GM12878 (cell line): ENCODE measurements at regions not wholly inside any gene's neighbourhood (a gene's known extent, or its start where the extent isn't known, plus 50 kb on each side); places are given as distances from the start of the nearest gene placed in this dataset.

Source experiments
- EP300 ChIP-seq, 2 experiments: fragments of 150-350 bp in 1 of 2; IDR thresholded peaks; 2 replicates each; pipeline ENCODE4 v1.6.1; 2011 to 2012; ENCODE audit warnings: low read depth in 2 of 2, low read length in 2 of 2, borderline replicate concordance in 1 of 2, improper control_type of control experiment in 1 of 2, inconsistent platforms in 1 of 2; ENCODE audit not compliant: control insufficient read depth in 1 of 2
- EZH2 ChIP-seq: IDR thresholded peaks from 2 replicates; pipeline ENCODE4 v1.6.1; 2012; ENCODE audit warnings: low read depth, mild to moderate bottlenecking, control low read depth, inconsistent platforms, low read length, borderline replicate concordance; ENCODE audit not compliant: control insufficient read depth
- MAX ChIP-seq: IDR thresholded peaks from 2 replicates; pipeline ENCODE4 v1.6.1; 2012; ENCODE audit warnings: low read depth, low read length, improper control_type of control experiment
- POLR2AphosphoS5 ChIP-seq: IDR thresholded peaks from 2 replicates; pipeline ENCODE4 v1.6.1; 2011; ENCODE audit warnings: mild to moderate bottlenecking, low read length, inconsistent platforms
- RFX5 ChIP-seq: IDR thresholded peaks from 2 replicates; pipeline ENCODE4 v1.6.1; 2011; ENCODE audit warnings: low read depth, low read length, improper control_type of control experiment
- SMC3 ChIP-seq: IDR thresholded peaks from 2 replicates; pipeline ENCODE4 v1.6.1; 2011; ENCODE audit warnings: low read length, improper control_type of control experiment, borderline replicate concordance
- STAT3 ChIP-seq: IDR thresholded peaks from 2 replicates; pipeline ENCODE4 v1.6.1; 2011; ENCODE audit warnings: low read depth, low read length, improper control_type of control experiment
- ZNF384 ChIP-seq: IDR thresholded peaks from 2 replicates; pipeline ENCODE4 v1.6.1; 2012; ENCODE audit warnings: low read depth, mild to moderate bottlenecking, low read length, improper control_type of control experiment, borderline replicate concordance
- TF ChIP-seq, protein P1 (sequence below), 3 experiments: IDR thresholded peaks in 2 of 3; conservative IDR thresholded peaks in 1 of 3; 2 replicates each; pipeline ENCODE4 v1.5.1; 2011; ENCODE audit warnings: low read depth in 3 of 3, low read length in 3 of 3, mild to moderate bottlenecking in 3 of 3, control low read depth in 2 of 3, moderate library complexity in 2 of 3, inconsistent platforms in 1 of 3, mixed read lengths in 1 of 3; ENCODE audit not compliant: control insufficient read depth in 2 of 3, insufficient read depth in 1 of 3; ENCODE audit errors: extremely low read depth in 1 of 3

DNA sequence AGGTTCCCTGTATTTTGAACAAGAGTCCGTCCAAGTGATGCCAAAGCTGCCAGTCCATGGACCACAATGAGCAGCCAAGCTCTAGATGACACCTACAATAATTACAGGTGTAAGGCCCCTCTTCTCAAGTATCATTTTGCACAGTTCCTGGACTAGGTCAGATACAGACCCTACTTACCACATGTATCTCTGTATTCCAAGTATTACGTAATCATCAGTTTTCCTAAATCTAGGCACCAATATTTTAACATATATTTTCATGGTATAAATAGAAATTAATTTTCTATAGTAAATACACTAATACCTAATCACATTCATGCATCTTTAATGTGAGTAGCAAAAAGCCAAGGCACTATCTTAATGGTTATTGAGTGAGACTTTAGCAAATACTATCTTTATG lies 157.0 kb upstream of the PRSS1 start:
- TF ChIP-seq EZH2 (no peak), SMC3 (no peak), MAX (no peak), ZNF384 (no peak), EP300 (IDR thresholded peaks at IDR 0.05; ENCODE audit: borderline replicate concordance in 1 of 2, control insufficient read depth in 1 of 2, low read depth in 2 of 2, low read length in 2 of 2) (no peak), STAT3 (no peak), POLR2AphosphoS5 (no peak), RFX5 (no peak)
- TF ChIP-seq, protein P1, sequence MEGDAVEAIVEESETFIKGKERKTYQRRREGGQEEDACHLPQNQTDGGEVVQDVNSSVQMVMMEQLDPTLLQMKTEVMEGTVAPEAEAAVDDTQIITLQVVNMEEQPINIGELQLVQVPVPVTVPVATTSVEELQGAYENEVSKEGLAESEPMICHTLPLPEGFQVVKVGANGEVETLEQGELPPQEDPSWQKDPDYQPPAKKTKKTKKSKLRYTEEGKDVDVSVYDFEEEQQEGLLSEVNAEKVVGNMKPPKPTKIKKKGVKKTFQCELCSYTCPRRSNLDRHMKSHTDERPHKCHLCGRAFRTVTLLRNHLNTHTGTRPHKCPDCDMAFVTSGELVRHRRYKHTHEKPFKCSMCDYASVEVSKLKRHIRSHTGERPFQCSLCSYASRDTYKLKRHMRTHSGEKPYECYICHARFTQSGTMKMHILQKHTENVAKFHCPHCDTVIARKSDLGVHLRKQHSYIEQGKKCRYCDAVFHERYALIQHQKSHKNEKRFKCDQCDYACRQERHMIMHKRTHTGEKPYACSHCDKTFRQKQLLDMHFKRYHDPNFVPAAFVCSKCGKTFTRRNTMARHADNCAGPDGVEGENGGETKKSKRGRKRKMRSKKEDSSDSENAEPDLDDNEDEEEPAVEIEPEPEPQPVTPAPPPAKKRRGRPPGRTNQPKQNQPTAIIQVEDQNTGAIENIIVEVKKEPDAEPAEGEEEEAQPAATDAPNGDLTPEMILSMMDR (IDR thresholded peaks at IDR 0.05 in 2 of 3, conservative IDR thresholded peaks at IDR 0.05 in 1 of 3; ENCODE audit: control insufficient read depth in 2 of 3, extremely low read depth in 1 of 3, insufficient read depth in 1 of 3, low read depth in 3 of 3, low read length in 3 of 3): no peak
